NCI-H774 (cell line): ENCODE measurements at regions not wholly inside any gene's neighbourhood (a gene's known extent, or its start where the extent isn't known, plus 50 kb on each side); places are given as distances from the start of the nearest gene placed in this dataset.

ENCODE experiments used
- DNase-seq: peaks from one replicate; lab custom pipeline; 2025; lab: John Stamatoyannopoulos, UW

DNA sequence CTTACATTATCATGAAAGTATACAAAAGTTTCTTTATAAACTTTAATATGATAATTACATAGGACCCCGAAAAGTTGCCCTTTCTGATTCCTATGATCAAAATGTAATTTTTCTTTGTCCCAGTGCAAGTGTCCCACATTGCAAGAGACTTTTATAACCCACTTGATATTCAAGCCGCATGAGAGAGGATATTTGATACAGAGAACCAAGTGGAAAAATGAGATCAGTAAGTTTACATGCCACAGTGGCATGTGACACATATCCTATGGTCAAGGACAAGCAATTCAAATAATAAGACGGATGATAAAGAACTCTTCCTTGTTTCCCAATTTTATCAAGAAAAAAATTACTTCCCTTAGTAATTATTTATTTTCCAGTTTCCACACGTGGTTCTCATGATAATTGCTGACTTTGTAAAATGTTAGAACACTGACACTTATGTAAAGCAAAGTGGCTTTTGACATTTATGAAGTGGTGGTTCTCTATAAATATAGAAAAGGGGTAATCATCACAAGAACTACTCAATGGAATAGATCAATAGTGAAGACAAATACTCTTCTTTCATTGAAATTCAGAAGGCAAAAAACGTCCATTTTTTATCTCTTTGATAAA, 273.7 kb upstream of the NOCT start:
- DNase-seq = no peak

DNA sequence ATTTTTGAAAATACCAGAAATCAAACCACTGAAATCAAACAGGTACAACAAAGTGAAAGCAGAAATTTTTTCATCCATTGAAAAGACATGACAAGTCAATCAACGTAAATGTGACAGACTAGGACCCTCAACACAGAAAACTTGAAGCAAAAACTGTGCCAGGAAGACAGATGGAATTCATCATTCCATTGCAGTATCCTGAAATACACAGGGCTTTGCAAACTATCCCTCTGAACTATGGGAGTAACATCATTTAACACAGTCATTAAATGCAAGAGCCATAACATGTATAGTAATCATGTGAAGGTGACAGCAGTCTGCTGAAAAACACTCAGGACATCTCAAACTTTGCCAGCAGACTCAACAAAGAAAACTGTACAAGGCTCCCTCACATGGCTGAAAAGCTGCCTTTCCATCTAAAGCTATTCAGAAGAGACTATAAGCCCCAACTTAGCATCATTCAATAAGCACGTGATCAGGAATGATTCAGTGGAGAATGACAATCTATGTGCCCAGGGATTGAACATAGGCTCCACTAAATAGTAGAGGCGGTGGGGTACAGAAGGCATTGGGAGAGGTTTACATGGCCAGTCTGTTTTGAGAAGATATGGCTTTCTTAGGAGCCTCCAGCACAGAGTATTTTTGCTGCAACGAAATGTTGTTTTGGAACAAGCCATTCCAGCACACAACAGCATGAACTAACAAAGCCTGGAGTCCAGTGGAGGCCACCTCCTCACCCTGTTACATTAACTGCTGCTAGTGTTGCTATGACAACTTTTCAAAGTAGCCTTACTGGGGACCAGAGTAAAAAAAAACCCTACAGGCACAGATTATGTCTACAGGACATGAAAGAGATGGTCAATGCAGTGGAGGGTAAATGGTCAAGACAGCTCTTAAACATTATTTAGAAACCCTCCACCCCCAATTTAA, 274.5 kb upstream of the NOCT start:
- DNase-seq = no peak

DNA sequence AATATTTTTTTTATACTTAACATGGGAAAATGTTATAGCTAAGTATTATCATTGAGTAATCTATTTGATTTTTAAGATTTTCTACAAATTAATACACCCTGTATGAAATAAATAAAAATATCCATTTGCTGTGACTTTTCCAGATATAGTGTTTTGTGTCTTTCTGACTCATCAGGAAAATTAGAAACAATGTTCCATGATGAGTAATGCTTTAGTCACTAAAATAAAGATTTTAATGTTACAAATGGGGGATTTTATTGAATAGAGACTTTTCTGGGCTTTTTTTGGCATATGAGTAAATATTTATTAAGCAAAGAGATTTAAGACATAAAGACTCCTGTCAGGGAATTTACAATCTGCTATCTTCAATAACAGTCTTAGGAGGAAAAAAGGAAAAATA, 279.2 kb upstream of the NOCT start:
- DNase-seq = no peak

DNA sequence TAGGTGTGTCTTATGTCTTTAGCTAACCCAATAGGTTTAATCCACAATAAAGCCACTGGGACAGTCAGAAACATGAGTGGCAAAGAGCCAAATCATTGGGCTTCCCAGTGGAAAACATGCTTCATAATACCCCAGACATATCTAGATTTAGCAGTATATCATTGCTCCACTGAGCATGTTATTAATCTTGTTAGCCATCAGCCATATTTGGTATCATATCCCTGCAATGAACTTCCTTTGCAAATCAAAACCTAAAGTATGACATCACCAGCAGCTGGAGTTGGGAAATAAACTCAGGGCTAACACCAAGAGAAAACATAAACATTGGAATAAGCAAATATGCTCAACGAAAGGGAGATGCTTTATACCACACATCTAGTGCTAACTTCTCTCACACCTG, 280.8 kb upstream of the NOCT start:
- no peak for DNase-seq

DNA sequence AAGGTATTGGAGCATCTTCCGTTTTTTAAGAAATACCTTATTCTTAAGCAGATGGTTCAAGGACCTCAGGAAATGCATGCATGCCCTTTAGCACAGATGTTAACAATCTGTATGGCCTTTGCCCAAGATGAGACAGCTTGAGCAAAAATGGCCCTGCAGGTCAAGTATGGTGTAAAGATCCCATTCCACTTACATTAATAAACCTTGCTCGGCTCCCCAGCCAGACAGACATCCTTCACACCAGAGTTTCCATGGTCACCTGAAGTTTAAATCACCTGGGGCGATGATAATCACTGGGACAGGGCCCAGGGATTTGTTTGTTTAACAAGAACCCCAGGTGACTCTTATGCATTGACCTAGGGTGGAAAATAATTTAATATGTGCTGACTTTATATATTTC, 287.0 kb upstream of the NOCT start:
- no peak for DNase-seq

DNA sequence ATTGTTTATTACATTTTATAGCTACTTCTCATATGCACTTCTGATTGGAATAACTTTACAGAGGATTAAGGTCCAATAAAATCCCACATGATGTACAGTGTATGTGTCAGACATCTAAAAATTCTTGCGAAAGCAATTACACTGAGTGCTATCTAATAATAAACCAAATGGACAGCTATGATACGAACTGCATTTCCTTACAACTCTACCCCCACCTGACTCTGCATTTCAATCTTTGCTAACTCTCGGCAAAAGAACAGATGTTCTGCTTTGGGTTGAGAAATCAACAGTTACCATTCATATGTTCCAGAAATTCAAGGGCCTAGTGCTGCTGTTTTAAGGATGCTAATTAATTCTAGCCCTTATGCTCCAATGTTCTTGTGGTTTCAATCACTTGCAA, 287.9 kb upstream of the NOCT start:
- no peak for DNase-seq

DNA sequence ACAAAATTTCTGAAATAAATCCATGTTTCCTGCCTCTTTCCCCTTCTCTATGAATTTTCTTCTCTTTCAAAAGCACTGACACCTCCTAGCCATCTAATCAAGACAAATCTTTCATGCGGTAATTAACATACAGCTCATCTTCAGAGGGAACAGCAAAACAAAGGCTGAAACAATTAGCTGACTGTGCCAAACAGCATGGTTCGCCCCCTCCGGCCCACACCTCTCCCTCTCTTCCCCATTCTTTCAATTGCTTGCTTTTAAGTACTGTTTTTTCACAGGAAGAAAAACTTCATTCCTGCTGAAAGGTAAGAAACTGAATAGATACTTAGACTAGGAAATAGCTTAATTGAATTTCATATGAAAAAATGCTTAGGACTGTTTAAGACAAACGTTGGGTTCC, 291.1 kb upstream of the NOCT start:
- no peak for DNase-seq

DNA sequence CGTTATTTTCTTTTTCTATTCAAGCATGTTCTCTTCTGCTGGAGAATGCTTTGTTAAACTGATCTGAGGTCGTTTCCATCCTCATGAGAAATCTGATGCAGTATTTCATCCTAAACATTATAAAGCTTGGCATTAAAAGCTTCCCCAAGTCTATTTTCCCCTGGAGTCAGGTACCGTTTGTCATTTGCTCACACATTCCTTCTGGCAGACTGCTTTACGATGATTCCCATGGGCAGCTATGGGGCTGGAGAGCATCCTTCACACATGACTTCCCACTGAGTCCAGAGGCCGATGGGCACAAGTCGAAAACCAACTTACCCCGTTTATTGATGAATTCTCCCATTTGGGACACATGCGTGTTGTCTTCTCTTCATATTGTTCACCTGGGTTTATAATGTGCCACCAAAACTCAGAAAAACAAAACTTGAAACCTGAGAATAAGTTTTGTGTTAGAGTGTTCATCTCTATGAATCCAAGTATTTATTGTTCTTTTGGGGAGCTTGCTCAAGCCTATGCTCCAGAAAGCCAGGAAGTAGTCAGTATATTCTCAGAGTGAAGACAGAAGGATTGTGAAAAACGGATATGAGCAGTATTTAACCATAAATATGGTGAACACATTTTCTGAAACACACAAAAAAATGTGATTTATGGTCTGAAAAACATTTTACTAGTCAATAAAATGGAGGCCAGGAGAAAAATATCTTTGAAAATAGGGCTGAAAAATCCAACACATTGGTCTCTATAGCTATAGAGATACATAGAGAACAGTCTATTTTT, 298.8 kb upstream of the NOCT start:
- no peak for DNase-seq

DNA sequence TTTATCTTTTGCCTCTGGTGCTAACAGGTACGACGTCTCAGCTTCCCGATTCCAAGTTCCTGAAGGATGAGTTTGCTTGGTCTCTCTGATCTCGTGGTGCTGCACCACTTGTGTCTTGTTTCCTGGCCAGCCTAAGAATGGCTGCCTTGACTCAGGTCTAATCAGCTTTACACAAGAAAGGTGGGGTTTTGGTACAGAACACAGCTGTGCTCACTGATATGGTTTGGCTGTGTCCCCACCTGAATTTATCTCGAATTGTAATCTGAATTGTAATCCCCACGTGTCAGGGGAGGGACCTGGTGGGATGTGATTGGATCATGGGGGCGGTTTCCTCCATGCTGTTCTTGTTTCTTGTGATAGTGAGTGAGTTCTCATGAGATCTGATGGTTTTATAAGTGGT, 305.3 kb upstream of the NOCT start:
- no peak for DNase-seq

DNA sequence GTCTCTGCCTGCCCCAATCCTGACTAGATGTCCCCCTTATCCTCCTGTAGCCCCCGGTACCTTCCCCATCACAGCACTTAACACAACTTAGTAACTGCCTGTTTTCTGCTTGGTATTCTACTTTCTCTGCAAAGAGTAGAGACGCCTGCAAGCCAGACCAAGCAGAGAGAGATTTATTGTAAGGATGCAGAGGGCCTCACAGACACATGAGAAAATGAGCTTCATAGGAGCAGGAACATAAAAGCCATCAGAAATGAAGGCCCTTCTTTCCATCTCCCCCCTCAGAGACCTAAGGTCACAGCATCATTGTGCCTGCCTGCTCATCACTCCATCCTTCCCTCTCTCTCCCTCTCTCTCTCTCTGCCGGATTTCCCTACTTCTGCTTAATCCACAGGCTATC, 305.7 kb upstream of the NOCT start:
- DNase-seq = no peak

DNA sequence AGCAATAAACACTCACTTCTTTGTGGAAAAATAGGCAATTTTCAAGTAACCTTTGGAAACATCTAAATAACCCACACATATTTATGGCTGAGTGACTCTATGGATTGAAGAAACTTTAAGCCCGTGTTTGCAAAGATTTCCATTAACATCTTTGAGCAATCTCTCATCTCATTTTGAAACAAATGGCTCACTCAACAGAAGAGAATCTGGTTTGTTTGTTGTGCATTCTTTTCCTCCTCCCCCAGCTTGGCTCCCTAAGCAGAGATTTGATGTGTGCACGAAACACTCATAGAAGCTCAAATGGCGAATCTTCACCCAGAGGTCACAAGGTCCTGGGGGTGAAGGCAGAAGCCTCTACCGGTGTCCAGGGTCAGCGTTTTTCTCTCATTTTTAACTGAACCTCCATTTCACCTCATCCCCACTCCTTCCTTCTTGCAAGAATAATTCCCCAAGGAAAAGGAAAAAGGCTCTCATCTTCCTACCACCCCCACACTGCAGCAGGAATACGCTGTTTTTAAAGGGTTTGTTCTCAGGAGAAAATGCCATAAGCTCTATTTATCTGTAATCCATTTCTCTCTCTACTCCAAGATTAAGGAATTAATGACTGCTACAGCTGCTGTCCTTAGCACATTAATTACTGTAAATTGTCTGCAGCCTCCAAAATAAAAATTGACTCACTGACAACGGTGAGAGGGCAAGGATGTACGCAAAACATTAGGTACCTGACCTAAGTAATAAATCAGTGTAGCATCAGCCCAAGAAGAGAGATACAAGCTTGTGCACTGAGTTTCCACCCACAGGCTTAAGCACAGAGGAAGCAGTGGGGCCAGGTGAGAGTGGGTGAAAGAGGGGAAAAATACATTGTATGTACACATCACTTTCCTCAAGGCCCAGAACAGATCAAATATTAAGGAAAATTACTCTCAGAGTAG, 307.6 kb upstream of the NOCT start:
- no peak for DNase-seq

DNA sequence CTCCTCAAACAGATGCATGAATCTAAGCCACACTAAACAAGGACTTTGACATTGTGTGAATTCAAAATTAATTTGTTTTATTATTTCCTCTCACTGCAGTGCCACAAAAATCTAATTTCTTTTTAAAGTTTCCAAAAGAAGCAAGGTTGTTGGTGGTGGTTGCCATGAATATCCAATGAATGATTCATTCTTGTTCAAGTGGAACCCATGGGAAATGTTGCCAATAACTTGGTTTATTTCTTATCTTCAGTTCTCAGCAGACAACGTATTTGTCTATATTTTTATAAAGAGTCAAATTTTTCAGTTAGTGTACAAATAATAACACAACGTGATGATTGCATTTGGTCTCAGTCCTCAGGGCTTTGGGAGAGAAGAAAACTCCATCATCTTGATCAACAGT, 309.4 kb upstream of the NOCT start:
- DNase-seq = no peak

DNA sequence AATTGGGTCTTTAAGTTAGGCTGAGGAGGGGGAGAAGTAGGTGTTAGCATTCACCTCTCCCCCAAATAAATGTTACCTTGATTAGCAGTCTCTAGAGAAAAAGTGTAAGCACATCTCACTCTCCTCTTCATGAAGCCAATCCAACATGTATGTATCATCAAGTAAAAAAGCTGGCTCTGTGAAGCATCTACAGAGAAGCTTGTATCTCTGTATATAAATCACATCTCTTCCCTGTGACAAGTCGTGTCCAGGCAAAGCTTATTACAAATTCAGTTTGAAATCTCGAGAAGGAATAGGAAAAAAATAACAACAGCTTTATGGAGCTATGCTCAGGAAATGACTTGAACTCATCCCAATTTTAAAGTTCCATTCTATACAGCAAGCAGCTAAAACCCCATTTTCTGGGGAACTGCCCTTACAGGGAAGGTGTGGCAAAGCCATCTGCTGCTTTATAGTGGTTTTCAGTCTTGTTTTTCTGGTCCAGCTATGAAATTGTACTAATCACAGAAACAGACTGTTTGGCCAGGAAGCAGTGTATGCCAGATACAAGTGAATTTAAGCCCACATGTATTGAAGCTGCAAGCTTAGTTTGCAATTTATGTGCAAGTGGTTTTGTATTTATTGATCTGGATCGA, 313.3 kb upstream of the NOCT start:
- no peak for DNase-seq

DNA sequence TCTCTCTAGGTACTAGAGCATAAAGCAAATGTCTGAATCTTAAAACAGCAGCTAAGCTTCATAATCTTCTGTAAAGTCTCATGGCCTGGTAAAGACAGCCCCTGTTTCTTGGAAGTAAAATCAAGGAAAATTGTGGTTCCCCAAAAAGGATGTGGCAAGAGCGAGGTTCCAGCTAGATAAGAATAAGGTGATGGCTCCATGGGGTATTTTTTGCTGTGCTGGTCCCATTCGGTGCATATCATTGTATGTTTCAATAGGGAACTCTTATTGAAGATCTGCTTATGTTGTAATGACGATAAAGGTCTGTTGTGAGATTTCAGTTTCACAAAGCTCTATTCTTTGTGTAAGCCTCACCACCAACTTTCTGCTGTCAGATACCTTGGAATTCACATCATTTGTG, 316.9 kb upstream of the NOCT start:
- DNase-seq = no peak

DNA sequence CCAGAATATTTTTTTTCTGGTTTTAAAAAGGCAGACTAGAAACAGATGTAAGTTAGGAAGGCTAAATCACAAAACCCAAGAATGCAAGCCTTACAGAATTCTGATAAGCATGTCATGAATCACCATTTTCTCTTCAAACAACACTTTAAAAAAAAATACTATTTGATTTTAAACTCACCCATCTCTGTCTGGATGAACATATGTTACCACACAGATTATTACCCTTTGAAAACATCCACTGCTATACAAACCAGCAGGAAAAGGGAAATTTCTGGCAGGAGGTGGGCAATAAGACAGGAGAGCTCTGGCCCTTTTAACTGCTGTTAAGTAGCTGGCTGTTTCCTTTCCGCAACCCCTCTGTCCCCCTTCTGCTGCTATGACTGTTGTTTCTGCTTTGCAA, 317.7 kb upstream of the NOCT start:
- no peak for DNase-seq

DNA sequence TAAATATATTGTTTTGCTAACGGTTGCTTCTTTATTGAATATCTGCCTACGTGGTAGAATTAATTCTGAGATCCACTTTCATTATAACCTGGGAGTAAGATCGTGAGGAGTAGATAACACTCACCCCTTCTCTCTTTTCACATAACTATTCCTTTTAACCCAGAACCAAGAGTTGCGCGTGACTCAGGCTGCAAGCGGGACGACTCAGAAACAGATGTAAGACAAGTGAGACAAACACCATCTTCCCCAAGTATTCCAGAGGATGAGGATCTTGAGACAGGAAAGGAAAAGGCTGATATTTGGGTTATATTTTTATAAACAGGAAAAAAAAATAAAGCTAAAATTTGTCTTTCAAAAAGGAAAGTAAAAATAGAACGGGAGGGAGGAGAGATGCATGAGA, 318.8 kb upstream of the NOCT start:
- DNase-seq = no peak

DNA sequence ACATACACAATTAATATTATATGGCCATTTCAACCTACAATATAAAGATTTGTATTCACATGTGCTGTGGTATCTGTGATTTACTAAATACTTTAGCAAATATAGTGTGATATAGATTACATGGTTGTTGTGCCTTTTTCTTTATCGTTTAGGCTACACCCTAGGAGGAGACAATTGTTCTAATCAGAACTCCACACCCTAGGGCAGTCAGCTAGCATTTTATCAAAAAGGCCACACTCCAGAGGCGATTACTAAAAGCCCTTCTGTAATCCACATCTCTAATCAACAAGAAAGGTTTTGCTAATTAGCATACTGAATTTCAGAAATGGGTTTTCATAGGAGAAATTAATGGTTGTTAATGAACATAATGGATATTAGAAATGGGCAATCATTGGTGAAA, 319.5 kb upstream of the NOCT start:
- DNase-seq = no peak

DNA sequence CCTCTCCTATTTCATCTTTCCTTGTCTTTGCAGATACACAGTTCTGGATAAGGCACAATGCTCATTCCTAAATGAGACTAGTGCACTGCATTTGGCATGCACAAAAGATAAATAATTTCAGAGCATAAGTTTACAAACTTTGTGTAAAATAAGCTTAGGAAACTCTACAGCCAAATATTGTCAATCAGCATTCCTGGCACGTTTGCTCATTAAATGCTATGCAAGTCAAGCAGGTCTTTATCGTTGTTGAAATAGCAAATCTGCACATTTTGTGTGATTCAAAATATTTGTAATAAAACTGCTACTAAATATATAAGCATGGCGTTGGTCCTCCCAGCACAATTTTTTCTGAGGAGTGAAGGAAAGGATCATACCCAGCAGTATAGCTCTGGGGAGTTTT, 322.1 kb upstream of the NOCT start:
- DNase-seq = no peak

DNA sequence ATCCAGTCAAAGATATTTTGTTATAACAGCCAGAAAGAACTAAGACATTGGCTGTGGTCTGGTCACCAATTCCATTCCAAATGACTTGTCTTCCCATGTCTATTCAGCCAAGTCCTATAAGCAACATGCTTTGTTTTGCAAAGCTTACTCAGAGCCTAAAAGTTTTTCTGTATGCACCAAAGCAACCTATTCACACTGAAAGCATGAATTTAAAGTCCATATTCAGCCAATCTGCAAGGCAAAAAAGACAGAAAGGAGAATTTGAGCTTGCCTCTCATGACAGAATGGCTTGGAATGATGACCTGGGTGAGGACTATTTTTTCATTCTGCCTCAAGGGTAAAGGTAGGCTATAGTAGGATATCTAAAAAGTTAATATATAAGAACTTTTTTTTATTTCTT, 323.2 kb upstream of the NOCT start:
- no peak for DNase-seq

DNA sequence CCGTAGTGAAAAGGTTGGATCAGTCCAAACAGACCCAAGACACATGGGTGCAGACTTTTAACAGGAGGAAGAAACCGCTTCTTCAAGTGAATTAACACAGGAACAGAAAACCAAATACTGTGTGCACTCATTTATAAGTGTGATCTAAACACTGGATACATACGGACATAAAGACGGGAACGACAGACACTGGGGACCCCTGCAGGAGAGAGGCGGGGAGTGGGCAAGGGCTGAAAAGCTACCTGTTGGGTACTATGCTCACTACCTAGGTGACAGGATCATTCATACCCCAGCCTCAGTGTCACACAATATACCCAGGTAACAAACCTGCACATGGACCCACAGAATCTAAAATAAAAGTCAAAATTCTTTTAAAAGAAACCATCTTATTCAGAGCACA, 326.0 kb upstream of the NOCT start:
- no peak for DNase-seq

DNA sequence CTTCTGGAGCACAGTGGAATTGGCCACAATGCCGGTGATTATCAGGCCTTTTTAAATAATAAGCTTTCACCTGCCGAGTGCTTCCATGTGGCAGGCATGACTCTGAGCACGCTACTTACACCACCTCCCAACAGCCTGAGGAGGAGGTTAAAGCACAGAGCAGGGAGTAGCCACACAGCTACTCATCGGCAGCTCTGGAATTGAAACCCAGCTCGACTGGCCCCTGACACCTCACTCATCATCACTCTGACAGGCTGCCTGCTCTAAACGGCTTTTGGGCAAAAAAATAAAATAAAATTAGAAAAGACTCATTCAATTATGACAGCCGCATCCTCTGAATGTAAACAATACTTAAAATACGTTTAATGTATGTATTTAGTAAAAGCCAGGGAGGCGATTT, 326.4 kb upstream of the NOCT start:
- DNase-seq = no peak
